ENCODE measurements at regions not wholly inside any gene's neighbourhood (a gene's known extent, or its start where the extent isn't known, plus 50 kb on each side); places are given as distances from the start of the nearest gene placed in this dataset.
A peak's percentile ranks its signal among the peaks of the same experiment; 100 is the strongest.

GRCh38 chr1:219480011-219480410, 132.9 kb downstream of the ZC3H11B start:
- DNase-seq (ENCODE audit: low read depth), result peak; percentile 38
- TF ChIP-seq, protein P1, sequence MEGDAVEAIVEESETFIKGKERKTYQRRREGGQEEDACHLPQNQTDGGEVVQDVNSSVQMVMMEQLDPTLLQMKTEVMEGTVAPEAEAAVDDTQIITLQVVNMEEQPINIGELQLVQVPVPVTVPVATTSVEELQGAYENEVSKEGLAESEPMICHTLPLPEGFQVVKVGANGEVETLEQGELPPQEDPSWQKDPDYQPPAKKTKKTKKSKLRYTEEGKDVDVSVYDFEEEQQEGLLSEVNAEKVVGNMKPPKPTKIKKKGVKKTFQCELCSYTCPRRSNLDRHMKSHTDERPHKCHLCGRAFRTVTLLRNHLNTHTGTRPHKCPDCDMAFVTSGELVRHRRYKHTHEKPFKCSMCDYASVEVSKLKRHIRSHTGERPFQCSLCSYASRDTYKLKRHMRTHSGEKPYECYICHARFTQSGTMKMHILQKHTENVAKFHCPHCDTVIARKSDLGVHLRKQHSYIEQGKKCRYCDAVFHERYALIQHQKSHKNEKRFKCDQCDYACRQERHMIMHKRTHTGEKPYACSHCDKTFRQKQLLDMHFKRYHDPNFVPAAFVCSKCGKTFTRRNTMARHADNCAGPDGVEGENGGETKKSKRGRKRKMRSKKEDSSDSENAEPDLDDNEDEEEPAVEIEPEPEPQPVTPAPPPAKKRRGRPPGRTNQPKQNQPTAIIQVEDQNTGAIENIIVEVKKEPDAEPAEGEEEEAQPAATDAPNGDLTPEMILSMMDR (conservative IDR thresholded peaks at IDR 0.05; ENCODE audit: low read depth, low read length), result no peak
- no peak overlapping the region for H3K4me3 ChIP-seq (ENCODE audit: low read depth, low read length)

DNA sequence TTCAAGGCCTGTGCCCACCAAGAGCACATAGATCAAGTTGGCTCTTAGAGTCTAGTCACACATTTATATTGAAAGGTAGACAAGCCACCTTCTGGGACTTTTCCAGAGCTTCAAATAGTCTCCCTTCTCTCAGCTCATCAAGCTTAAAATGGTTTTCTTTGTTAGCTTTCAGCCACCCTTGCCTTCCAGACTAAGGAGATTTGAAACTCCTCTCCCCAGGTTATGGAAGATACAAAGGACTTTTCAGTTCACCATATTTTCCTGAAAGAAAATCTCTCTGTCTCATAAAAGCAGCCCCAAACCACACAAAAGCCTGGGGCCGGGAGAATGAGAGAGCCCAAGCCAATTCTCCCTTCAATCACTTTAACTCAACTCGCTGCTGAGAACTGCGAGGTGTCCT, 134.1 kb downstream of the ZC3H11B start:
- TF ChIP-seq, protein P1 (conservative IDR thresholded peaks at IDR 0.05; ENCODE audit: low read depth, low read length), result no peak
- no peak overlapping the region for H3K4me3 ChIP-seq (ENCODE audit: low read depth, low read length)
- no peak for DNase-seq (ENCODE audit: low read depth)

DNA sequence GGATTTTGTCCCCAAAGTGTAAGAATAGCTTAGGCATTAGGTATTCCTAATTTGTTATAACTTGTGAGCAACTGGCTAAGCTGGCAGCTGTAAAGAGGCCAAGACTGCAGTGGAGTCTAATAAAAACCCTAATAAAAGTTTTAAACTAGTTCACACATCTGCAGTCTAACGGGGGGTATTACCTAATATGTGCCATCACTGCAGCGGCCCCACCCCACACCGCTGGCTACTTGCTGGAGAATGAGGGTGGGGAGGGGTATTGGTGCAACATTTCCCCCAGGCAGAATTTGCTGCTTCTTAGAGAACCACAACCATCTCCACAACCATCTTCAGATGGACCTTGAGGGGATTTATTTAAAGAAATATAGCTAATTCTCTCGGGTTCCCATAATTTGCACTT, 135.0 kb downstream of the ZC3H11B start:
- DNase-seq (ENCODE audit: low read depth), result no peak
- H3K4me3 ChIP-seq (ENCODE audit: low read depth, low read length), result no peak overlapping the region
- TF ChIP-seq, protein P1 (conservative IDR thresholded peaks at IDR 0.05; ENCODE audit: low read depth, low read length), result no peak

GRCh38 chr1:219476716-219477115, 136.2 kb downstream of the ZC3H11B start:
- no peak for DNase-seq (ENCODE audit: low read depth)
- TF ChIP-seq, protein P1 (conservative IDR thresholded peaks at IDR 0.05; ENCODE audit: low read depth, low read length), result no peak
- H3K4me3 ChIP-seq (ENCODE audit: low read depth, low read length), result no peak overlapping the region

DNA sequence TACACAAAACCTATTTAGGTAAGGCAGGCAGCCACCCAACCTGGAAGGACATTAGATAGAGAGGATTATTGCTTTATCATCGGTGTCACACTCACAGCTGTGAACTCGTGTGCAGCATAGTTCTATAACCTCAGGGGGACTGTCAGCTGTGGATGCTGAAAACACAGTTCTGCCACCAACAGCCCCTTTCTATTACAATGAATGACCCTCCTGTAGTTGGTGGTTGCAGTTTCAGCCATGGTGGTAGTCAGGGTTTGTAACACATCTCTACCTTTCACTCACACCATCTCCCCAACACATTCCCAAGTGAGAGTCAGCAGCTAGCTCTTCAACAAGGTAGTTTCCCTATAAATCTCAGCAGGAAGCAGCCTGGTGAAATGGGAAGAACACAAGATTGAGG, 136.8 kb downstream of the ZC3H11B start:
- no peak for DNase-seq (ENCODE audit: low read depth)
- TF ChIP-seq, protein P1 (conservative IDR thresholded peaks at IDR 0.05; ENCODE audit: low read depth, low read length), result no peak
- no peak overlapping the region for H3K4me3 ChIP-seq (ENCODE audit: low read depth, low read length)

DNA sequence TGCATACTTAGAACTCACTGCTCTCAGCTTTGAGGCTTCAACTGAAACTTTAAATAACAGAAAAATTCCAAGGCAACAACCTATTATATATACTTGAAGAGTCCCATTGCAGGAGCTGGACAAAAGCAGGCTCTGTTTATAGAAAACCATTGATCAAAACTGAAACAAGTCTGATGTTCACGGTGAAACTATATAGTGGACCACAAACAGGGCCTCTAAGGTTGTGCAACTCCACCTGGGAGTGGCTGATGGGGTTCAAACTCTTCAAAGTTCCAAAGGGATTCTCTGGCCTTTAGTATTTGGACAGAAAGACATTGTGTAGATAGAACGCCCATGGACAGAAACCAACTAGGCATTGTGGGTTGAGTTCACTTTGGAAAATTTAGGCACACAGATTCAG, 140.3 kb downstream of the ZC3H11B start:
- DNase-seq (ENCODE audit: low read depth), result no peak
- no peak overlapping the region for H3K4me3 ChIP-seq (ENCODE audit: low read depth, low read length)
- TF ChIP-seq, protein P1 (conservative IDR thresholded peaks at IDR 0.05; ENCODE audit: low read depth, low read length), result no peak

DNA sequence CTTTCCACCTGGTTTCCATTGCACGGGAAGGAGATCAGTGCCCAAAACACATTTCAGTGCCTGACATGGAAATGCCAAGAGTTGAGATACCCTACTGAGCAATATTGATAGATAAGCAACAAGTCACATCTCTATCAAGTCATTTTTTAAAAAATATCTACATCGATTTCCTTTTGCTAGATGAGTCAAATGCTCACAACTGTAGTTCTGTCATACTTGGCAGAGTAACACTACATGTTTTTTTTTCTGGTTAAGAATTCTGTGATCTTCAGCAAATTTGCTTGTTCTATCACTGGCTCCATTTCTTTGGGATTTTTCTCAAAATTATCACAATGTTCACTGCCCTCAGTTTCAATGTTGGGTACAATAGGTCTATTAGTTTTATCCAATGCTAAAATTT, 145.4 kb downstream of the ZC3H11B start:
- H3K4me3 ChIP-seq (ENCODE audit: low read depth, low read length), result no peak overlapping the region
- DNase-seq (ENCODE audit: low read depth), result peak; percentile 26
- TF ChIP-seq, protein P1 (conservative IDR thresholded peaks at IDR 0.05; ENCODE audit: low read depth, low read length), result no peak

Measured in choroid plexus epithelial cell (primary cell).